ENCODE measurements at regions not wholly inside any gene's neighbourhood (a gene's known extent, or its start where the extent isn't known, plus 50 kb on each side); places are given as distances from the start of the nearest gene placed in this dataset.
"Not testable (repeated sequence)": the region's sequence is repeated elsewhere in the genome, so short reads cannot be mapped to it uniquely, and the experiment has no call there.

- no peak for DNase-seq (ENCODE audit: low read depth in 2 of 2, low spot score in 1 of 2)
These were observed 184.3 kb downstream of the ADRA2A start for GRCh38 chr10:111261081-111261615.

DNA sequence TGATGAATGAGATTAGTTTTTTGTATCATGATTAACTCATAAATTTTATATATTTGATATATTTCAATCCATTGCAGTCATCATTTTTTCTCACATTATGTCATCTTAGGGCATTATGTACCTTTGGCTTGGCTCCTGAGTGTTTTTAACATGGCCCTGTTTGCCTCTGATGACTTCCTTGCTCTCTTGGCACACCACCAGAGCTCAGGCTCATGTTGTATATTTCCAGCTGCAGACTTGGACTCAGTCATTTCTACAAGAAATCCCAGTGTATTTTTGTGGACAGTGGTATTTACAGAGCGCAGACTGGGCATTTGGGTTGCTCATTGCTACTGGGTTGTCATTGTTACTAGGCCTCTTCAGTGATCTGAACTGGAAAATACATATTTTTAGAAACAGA lies 188.5 kb downstream of the ADRA2A start:
- no peak for DNase-seq (ENCODE audit: low read depth in 2 of 2, low spot score in 1 of 2)

DNA sequence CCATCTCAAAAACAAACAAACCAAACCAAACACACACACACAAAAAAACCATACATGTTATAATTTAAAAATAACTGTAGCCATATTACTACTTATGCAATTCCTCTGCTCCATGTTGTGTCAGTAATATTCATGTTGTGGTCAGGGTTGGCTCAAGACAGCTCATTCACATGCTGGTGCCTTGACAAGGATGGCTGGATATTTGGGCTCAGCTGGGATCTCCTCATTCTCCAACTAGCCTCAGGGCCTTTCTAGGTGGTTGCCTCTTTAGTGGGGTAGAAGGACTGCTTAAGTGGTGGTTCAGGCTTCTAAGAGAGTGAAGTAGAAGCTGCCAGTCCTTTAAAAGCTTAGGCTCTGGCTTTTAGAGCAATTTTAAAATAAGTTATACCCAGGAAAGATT lies 189.3 kb downstream of the ADRA2A start:
- DNase-seq (ENCODE audit: low read depth in 2 of 2, low spot score in 1 of 2) = no peak

DNA sequence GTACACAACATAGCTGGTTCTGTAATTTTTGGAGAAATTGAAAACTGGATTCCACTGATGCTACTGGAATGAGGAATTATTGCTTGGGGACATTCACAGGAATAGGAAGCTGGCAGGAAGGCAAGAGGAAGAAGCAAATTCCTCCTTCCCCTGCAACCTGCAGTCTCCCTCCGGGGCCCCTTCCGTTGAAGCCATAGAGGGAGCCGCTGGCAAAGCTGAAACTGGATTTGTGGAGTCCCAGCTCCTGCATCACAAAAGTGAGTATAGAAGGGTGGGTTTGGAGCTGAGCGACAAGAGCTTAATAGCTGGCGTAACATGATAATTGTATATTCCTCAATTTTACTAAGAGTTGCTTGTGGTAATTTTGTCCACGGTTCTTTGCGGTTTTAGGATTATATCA lies 190.8 kb downstream of the ADRA2A start:
- no peak for DNase-seq (ENCODE audit: low read depth in 2 of 2, low spot score in 1 of 2)

GRCh38 chr10:111273235-111273634 lies 196.4 kb downstream of the ADRA2A start:
- DNase-seq (ENCODE audit: low read depth in 2 of 2, low spot score in 1 of 2) = no peak

GRCh38 chr10:111273635-111274034 lies 196.8 kb downstream of the ADRA2A start:
- no peak for DNase-seq (ENCODE audit: low read depth in 2 of 2, low spot score in 1 of 2)

- DNase-seq (ENCODE audit: low read depth in 2 of 2, low spot score in 1 of 2) = no peak
These were observed 198.3 kb downstream of the ADRA2A start for GRCh38 chr10:111275091-111275490.

DNA sequence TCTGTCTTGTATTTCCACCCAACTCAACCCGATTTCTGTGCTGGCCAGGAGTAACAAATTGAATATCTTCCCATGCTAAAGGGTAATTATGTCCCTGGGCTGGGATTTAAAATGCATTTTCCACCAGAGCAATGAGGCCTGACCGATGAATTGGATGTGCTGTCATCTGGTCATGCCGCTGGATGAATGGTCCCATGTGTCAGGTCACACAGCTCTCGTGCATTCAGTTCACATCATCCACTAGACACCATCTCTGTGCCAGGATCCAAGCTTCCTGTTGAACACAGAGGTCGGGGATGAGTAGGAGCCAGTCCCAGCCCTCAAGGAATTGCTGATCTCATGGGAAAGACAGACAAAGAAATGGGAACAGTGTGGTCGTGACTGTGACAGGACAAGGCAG lies 200.8 kb downstream of the ADRA2A start:
- DNase-seq (ENCODE audit: low read depth in 2 of 2, low spot score in 1 of 2) = no peak

DNA sequence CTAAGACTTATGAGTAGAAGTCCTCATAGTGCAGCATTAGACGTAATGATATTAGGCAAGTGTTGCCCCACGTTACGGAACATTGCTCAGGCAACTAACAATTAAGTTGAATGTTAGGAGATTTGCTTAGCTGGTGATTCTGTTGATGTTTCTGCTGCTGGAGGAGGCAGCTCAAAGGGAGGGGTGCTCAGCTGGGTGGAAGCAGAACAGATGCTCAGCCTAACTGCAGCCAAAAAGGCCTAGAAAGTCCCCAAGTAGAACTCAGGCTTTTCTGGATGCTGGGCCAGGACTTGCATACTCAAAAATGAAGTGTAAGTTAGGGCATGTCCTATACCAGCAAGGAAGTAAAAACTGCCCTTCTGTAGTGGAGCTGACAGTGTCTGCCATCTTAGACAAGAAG lies 201.4 kb downstream of the ADRA2A start:
- no peak for DNase-seq (ENCODE audit: low read depth in 2 of 2, low spot score in 1 of 2)

GRCh38 chr10:111281516-111281915 lies 204.7 kb downstream of the ADRA2A start:
- no peak for DNase-seq (ENCODE audit: low read depth in 2 of 2, low spot score in 1 of 2)

DNA sequence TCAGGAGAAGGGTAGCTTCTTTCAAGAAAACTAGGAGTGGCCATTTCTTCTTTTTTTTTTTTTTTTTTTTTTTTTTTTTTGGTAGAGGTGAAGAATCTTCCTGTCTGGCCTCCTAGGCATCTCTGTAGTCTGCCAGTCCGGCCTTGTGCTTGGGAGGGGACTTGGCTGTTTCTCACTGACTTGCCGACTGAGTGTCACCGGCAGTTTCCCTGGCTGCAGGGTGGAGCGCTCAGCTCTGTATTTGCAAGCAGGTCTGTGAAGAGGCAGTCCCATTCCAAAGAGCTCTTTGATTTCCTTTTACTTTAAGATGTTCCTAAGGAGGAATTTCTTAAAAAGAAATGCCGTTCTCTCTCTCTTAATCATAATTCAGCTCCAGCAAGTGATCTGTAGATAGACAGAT lies 212.6 kb downstream of the ADRA2A start:
- DNase-seq (ENCODE audit: low read depth in 2 of 2, low spot score in 1 of 2) = no peak

- no peak for DNase-seq (ENCODE audit: low read depth in 2 of 2, low spot score in 1 of 2)
These were observed 213.8 kb downstream of the ADRA2A start for GRCh38 chr10:111290649-111291048.

GRCh38 chr10:111295788-111296187 lies 219.0 kb downstream of the ADRA2A start:
- no peak for DNase-seq (ENCODE audit: low read depth in 2 of 2, low spot score in 1 of 2)

DNA sequence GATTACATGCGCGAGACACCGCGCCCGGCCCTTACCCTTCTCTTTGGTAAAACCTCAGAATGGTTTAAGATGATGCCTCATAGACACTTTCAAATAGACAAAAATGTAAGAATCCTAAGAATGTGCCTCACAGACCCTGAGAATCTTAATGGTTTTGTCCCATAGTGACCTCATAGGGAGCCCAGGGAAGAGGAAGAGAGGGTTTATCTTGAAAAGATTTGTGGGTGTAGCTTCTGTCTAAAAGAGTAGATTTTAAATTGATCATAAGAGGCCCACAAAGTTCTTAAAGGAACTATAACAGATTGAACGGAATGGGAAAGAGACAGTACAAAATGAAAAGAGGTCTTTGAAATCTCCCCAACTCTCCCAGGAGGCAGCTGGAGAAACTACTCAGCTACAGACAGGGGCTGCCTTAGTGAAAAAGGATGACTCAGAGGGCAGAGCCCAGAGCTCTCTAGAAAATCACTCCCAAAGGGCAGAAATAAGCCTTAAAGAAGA lies 220.6 kb downstream of the ADRA2A start:
- DNase-seq (ENCODE audit: low read depth in 2 of 2, low spot score in 1 of 2) = no peak

DNA sequence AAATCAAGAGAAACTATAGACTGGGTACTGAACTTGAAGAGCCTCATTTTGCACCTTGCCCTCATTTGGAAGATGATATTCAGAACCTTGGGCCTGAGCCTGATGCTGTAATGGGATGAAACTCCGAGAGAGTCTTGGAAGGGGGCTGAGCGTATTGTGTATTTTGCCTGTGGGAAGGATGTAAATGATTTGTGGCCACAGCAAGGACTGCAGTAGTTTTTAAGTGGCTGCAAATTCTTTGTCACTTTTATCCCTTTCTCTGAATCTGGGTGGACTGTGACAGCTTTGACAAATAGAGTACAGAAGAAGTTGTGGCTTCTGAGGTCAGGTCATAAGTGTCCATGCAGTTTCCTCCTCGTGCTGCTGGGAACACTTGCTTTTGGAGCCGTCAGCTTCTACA lies 221.2 kb downstream of the ADRA2A start:
- DNase-seq (ENCODE audit: low read depth in 2 of 2, low spot score in 1 of 2) = no peak

DNA sequence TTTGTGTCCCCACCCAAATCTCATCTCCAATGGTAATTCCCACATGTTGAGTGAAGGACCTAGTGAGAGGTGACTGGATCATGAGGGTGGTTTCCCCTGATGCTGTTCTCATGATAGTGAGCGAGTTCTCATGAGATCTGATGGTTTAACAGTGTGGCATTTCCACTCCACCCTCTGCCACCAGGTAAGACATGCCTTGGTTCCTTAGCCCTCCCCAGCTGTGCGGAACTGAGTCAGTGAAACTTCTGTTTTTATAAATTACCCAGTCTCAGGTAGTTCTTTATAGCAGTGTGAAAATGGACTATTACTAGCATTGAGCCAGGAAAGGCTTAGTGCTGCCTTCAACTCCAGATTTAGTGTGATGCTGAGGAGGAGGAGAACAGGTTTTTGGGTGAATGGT lies 222.2 kb downstream of the ADRA2A start:
- DNase-seq (ENCODE audit: low read depth in 2 of 2, low spot score in 1 of 2) = no peak

- DNase-seq (ENCODE audit: low read depth in 2 of 2, low spot score in 1 of 2) = no peak
These were observed 227.1 kb downstream of the ADRA2A start for GRCh38 chr10:111303887-111304286.

DNA sequence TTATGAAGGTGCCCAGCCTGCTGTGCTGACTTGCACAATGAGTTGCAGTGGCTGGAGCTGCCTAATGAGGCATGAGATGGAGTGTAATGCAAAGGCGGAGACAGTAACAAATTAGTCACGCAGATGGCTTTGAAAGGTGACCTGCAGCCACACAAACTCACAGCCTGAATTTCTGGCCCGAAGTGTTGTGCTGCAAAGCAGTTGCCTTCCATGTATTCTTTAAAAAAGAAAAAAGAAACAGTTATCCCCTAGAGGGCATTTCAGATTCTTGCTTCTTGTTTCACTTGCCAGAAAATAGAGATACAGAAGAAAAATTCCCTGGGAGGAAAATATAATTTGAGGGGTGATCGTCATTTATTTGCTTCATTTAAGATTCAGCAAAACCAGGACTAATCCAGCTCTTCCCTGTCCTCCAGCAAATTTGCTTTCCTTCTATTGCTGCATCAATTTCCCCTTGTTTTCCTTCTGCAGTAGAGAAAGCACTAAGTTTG lies 239.9 kb downstream of the ADRA2A start:
- no peak for DNase-seq (ENCODE audit: low read depth in 2 of 2, low spot score in 1 of 2)

GRCh38 chr10:111319866-111320265 lies 243.0 kb downstream of the ADRA2A start:
- no peak for DNase-seq (ENCODE audit: low read depth in 2 of 2, low spot score in 1 of 2)

- no peak for DNase-seq (ENCODE audit: low read depth in 2 of 2, low spot score in 1 of 2)
These were observed 246.6 kb downstream of the ADRA2A start for GRCh38 chr10:111323389-111323966.

GRCh38 chr10:111332174-111332573 lies 255.3 kb downstream of the ADRA2A start:
- not testable (repeated sequence) for DNase-seq (ENCODE audit: low read depth in 2 of 2, low spot score in 1 of 2)

DNA sequence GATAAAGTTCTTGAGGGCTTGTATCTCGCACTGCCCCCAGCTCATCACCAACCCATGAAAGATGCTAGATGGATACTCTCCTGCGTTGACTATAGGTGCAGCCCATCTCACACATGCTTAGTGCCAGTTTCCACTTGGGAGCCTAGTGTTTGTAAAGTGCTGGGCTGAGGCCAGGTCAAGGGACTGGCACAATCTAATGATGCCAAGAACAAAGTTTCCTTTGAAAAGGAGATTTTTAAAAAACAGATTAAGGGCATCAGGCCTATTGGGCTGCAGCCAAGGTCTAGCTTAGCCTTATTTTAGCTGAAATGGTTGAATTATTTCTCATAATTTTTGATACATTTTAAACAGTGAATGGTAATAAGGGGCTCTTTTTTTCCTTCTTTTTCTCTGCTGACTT lies 259.0 kb downstream of the ADRA2A start:
- DNase-seq (ENCODE audit: low read depth in 2 of 2, low spot score in 1 of 2) = no peak

- no peak for DNase-seq (ENCODE audit: low read depth in 2 of 2, low spot score in 1 of 2)
These were observed 261.2 kb downstream of the ADRA2A start for GRCh38 chr10:111338035-111338434.

All from stimulated activated CD8-positive, alpha-beta memory T cell treated with anti-CD3 and anti-CD28 coated beads, Interleukin-4, amount 100 ng/mL, for 1 hour (primary cell).